Loucy (cell line): ENCODE measurements at regions not wholly inside any gene's neighbourhood (a gene's known extent, or its start where the extent isn't known, plus 50 kb on each side); places are given as distances from the start of the nearest gene placed in this dataset.

ENCODE experiments used
- EZH2phosphoT487 ChIP-seq: fragments of 200-600 bp; IDR thresholded peaks from 2 replicates; pipeline ENCODE4 v1.6.1; 2018; ENCODE audit warnings: antibody characterized with exemption, mild to moderate bottlenecking, moderate library complexity, borderline replicate concordance
- TF ChIP-seq, protein P1 (sequence below): fragments of 200-600 bp; sonication (generic); conservative IDR thresholded peaks from 2 replicates; pipeline ENCODE4 v1.5.1; 2014; ENCODE audit warnings: mild to moderate bottlenecking, antibody characterized with exemption, low read length

DNA sequence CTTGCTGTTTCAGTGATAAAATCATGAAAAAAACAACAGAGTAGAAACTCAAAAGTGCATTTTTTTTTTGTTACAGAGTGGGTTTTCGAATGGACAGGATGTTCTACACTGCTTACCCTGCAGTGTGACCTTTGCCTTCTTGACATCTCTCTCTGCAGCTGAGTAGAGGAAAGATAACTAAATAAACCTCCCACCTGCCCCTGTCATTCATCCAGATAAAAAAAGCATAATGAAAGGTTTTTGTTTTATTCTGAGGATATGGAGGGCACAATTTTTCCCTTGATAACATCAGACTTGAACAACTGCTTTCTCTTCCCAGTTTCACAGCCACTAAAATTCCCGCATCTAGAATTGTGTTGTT lies 193.6 kb upstream of the FOXQ1 start:
- TF ChIP-seq, protein P1, sequence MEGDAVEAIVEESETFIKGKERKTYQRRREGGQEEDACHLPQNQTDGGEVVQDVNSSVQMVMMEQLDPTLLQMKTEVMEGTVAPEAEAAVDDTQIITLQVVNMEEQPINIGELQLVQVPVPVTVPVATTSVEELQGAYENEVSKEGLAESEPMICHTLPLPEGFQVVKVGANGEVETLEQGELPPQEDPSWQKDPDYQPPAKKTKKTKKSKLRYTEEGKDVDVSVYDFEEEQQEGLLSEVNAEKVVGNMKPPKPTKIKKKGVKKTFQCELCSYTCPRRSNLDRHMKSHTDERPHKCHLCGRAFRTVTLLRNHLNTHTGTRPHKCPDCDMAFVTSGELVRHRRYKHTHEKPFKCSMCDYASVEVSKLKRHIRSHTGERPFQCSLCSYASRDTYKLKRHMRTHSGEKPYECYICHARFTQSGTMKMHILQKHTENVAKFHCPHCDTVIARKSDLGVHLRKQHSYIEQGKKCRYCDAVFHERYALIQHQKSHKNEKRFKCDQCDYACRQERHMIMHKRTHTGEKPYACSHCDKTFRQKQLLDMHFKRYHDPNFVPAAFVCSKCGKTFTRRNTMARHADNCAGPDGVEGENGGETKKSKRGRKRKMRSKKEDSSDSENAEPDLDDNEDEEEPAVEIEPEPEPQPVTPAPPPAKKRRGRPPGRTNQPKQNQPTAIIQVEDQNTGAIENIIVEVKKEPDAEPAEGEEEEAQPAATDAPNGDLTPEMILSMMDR, result no peak
- TF ChIP-seq EZH2phosphoT487, result no peak
